Liver (tissue), 2 donors: ENCODE measurements at regions not wholly inside any gene's neighbourhood (a gene's known extent, or its start where the extent isn't known, plus 50 kb on each side); places are given as distances from the start of the nearest gene placed in this dataset.

Source experiments
- FOXA1 ChIP-seq: IDR thresholded peaks from 2 replicates; pipeline ENCODE4 v1.6.1; 2016; ENCODE audit warnings: antibody characterized with exemption
- TF ChIP-seq, protein P1 (sequence below): IDR thresholded peaks from 2 replicates; pipeline ENCODE4 v1.6.1; 2016; ENCODE audit warnings: antibody characterized with exemption
- TF ChIP-seq, protein P2 (sequence below): fragments of 150-350 bp; IDR thresholded peaks from 2 replicates; pipeline ENCODE4 v1.5.1; 2017; ENCODE audit warnings: improper control_type of control experiment, low read depth, low read length; ENCODE audit not compliant: missing input control
- donor health status: healthy.

DNA sequence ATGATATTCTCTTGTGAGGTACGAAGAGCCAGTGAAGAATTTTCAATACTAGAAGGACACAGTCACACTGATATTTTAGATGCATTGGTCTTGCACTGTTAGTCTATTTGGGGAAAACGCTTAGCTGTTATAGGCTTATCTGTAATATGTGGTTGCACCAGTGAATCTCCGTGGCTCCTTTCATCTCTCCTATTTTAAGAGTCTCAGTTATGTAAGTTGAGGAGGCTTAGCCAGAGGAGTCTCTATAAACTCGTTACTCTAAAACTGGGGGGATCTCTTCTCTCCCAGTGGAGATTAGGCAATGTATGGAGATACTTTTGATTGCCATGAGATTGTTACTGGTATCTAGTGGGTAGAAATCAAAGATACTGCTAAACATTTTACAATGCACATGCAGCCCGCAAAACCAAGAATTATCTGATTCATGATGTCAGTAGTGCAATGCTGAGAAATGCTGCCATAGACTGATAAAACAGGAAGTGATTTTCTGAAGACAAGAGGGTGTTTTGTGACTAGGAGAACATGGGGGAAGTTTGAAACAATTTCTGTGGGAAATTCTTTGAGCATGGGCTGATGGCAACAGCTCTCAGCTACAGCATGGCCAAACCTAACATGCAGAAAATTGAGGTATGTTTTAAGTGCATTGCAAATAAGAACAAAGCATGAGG lies 339.1 kb downstream of the SOX11 start:
- TF ChIP-seq, protein P1, sequence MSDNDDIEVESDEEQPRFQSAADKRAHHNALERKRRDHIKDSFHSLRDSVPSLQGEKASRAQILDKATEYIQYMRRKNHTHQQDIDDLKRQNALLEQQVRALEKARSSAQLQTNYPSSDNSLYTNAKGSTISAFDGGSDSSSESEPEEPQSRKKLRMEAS = no peak
- TF ChIP-seq, protein P2, sequence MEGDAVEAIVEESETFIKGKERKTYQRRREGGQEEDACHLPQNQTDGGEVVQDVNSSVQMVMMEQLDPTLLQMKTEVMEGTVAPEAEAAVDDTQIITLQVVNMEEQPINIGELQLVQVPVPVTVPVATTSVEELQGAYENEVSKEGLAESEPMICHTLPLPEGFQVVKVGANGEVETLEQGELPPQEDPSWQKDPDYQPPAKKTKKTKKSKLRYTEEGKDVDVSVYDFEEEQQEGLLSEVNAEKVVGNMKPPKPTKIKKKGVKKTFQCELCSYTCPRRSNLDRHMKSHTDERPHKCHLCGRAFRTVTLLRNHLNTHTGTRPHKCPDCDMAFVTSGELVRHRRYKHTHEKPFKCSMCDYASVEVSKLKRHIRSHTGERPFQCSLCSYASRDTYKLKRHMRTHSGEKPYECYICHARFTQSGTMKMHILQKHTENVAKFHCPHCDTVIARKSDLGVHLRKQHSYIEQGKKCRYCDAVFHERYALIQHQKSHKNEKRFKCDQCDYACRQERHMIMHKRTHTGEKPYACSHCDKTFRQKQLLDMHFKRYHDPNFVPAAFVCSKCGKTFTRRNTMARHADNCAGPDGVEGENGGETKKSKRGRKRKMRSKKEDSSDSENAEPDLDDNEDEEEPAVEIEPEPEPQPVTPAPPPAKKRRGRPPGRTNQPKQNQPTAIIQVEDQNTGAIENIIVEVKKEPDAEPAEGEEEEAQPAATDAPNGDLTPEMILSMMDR = no peak
- TF ChIP-seq FOXA1 = no peak
